ENCODE measurements at regions not wholly inside any gene's neighbourhood (a gene's known extent, or its start where the extent isn't known, plus 50 kb on each side); places are given as distances from the start of the nearest gene placed in this dataset.

GRCh38 chr2:150697596-150697995, 210.1 kb upstream of the RND3 start:
- TF ChIP-seq CTCF (IDR thresholded peaks at IDR 0.05; ENCODE audit: low read depth, low read length) = no peak
- TF ChIP-seq EZH2phosphoT487 (IDR thresholded peaks at IDR 0.05; ENCODE audit: low read depth) = no peak

Data from OCI-LY3 (cell line).